Memory B cell (primary cell): ENCODE measurements at regions not wholly inside any gene's neighbourhood (a gene's known extent, or its start where the extent isn't known, plus 50 kb on each side); places are given as distances from the start of the nearest gene placed in this dataset.

Source experiments
- ATAC-seq: fragments of 150-1000 bp; cut with Tn5 transposase; 2 replicates; pipeline ENCODE4 v1.10.0; 2021; ENCODE audit warnings: low read depth, mild to moderate bottlenecking, moderate library complexity
- DNase-seq, 2 donors: peaks; one replicate each; pipeline ENCODE4 v3.0.0; 2022; ENCODE audit warnings: low spot score in 2 of 2
- H3K27ac Mint-ChIP-seq: one replicate; pipeline ENCODE4 v1.8.0; 2022; ENCODE audit warnings: mild to moderate bottlenecking, moderate library complexity, mixed read lengths
- H3K27me3 Mint-ChIP-seq: one replicate; pipeline ENCODE4 v1.8.0; 2022; ENCODE audit warnings: mixed read lengths
- H3K36me3 Mint-ChIP-seq: one replicate; pipeline ENCODE4 v1.8.0; 2022; ENCODE audit warnings: mild to moderate bottlenecking, mixed read lengths
- H3K4me1 Mint-ChIP-seq: one replicate; pipeline ENCODE4 v1.8.0; 2022; ENCODE audit warnings: mixed read lengths
- H3K4me3 Mint-ChIP-seq: one replicate; pipeline ENCODE4 v1.8.0; 2022; ENCODE audit warnings: mild to moderate bottlenecking, moderate library complexity, mixed read lengths
- H3K9me3 Mint-ChIP-seq: one replicate; pipeline ENCODE4 v1.8.0; 2022; ENCODE audit warnings: mixed read lengths

GRCh38 chr3:31048143-31048542 is 153.7 kb upstream of the GADL1 start:
- DNase-seq = no peak
- Mint-ChIP-seq H3K4me1 (no peaks in the 10 kb centered on the region), H3K4me3 (no peak overlapping the region), H3K27ac (no peak overlapping the region), H3K9me3 (peaks cover 6% of the 10 kb centered on the region), H3K27me3 (peaks cover 4% of the 10 kb centered on the region), H3K36me3 (peaks cover 1% of the 10 kb centered on the region)
- ATAC-seq = no peak

GRCh38 chr3:31050296-31050695 is 155.8 kb upstream of the GADL1 start:
- Mint-ChIP-seq H3K27me3 (peaks cover 4% of the 10 kb centered on the region), H3K4me3 (no peak overlapping the region), H3K36me3 (no peaks in the 10 kb centered on the region), H3K27ac (no peak overlapping the region), H3K4me1 (no peaks in the 10 kb centered on the region), H3K9me3 (peaks cover 5% of the 10 kb centered on the region)
- DNase-seq = no peak
- ATAC-seq = no peak

- peaks cover 4% of the 10 kb centered on the region for H3K27me3 Mint-ChIP-seq
- no peak overlapping the region for H3K27ac Mint-ChIP-seq
- H3K9me3 Mint-ChIP-seq = peaks cover 7% of the 10 kb centered on the region
- no peaks in the 10 kb centered on the region for H3K36me3 Mint-ChIP-seq
- H3K4me3 Mint-ChIP-seq = no peak overlapping the region
- H3K4me1 Mint-ChIP-seq = no peaks in the 10 kb centered on the region
- ATAC-seq = no peak
- no peak for DNase-seq
These were observed 156.8 kb upstream of the GADL1 start for GRCh38 chr3:31051226-31051625.

GRCh38 chr3:31053299-31053698 is 158.8 kb upstream of the GADL1 start:
- Mint-ChIP-seq H3K36me3 (no peaks in the 10 kb centered on the region), H3K9me3 (peaks cover 7% of the 10 kb centered on the region), H3K27ac (no peak overlapping the region), H3K4me3 (no peak overlapping the region), H3K4me1 (no peaks in the 10 kb centered on the region), H3K27me3 (peaks cover 2% of the 10 kb centered on the region)
- DNase-seq = no peak
- ATAC-seq = no peak

GRCh38 chr3:31054032-31054431 is 159.6 kb upstream of the GADL1 start:
- H3K27ac Mint-ChIP-seq = no peak overlapping the region
- H3K4me1 Mint-ChIP-seq = no peaks in the 10 kb centered on the region
- no peak for DNase-seq
- ATAC-seq = no peak
- peaks cover 2% of the 10 kb centered on the region for H3K27me3 Mint-ChIP-seq
- H3K9me3 Mint-ChIP-seq = peaks cover 9% of the 10 kb centered on the region
- no peak overlapping the region for H3K4me3 Mint-ChIP-seq
- H3K36me3 Mint-ChIP-seq = no peaks in the 10 kb centered on the region

GRCh38 chr3:31055757-31056156 is 161.3 kb upstream of the GADL1 start:
- H3K27ac Mint-ChIP-seq = no peak overlapping the region
- ATAC-seq = no peak
- no peaks in the 10 kb centered on the region for H3K4me1 Mint-ChIP-seq
- peaks cover 2% of the 10 kb centered on the region for H3K27me3 Mint-ChIP-seq
- H3K4me3 Mint-ChIP-seq = no peak overlapping the region
- DNase-seq = no peak
- H3K36me3 Mint-ChIP-seq = peaks cover 2% of the 10 kb centered on the region
- peaks cover 12% of the 10 kb centered on the region for H3K9me3 Mint-ChIP-seq

GRCh38 chr3:31057891-31058290 is 163.4 kb upstream of the GADL1 start:
- no peak for ATAC-seq

DNA sequence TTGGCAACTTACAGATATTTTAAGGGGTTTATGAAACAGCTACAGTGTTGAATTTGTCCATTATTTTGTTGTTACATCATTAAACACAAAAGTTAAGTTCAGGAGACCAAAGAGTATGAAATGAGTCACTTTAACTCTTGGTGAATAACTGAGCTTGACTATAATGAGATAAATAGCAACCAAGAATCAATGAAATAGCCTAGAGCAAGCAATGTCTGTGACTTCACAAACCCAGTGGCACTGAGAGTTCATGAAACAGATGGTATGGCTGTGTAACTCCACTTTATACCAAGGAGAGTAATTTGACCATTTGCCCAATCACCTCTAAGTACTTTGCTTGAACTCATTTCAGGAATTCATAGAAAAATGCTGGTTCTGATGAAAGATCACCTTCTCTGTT is 169.6 kb upstream of the GADL1 start:
- no peak for DNase-seq
- Mint-ChIP-seq H3K4me1 (no peaks in the 10 kb centered on the region), H3K9me3 (peaks cover 3% of the 10 kb centered on the region), H3K27me3 (peaks cover 7% of the 10 kb centered on the region), H3K4me3 (no peak overlapping the region), H3K27ac (no peak overlapping the region), H3K36me3 (peaks cover 2% of the 10 kb centered on the region)
- no peak for ATAC-seq

More at GRCh38 chr3:31057891-31058290, 163.4 kb upstream of the GADL1 start:
- H3K4me1 Mint-ChIP-seq = no peaks in the 10 kb centered on the region
- peaks cover 2% of the 10 kb centered on the region for H3K36me3 Mint-ChIP-seq
- peaks cover 2% of the 10 kb centered on the region for H3K27me3 Mint-ChIP-seq
- no peak overlapping the region for H3K4me3 Mint-ChIP-seq
- no peak overlapping the region for H3K27ac Mint-ChIP-seq
- no peak for DNase-seq
- peaks cover 8% of the 10 kb centered on the region for H3K9me3 Mint-ChIP-seq

GRCh38 chr3:31065765-31066164 is 171.3 kb upstream of the GADL1 start:
- Mint-ChIP-seq H3K27me3 (peaks cover 9% of the 10 kb centered on the region), H3K36me3 (no peaks in the 10 kb centered on the region), H3K4me3 (no peak overlapping the region), H3K27ac (no peak overlapping the region), H3K4me1 (no peaks in the 10 kb centered on the region), H3K9me3 (no peaks in the 10 kb centered on the region)
- DNase-seq = no peak
- ATAC-seq = no peak

GRCh38 chr3:31067004-31067403 is 172.5 kb upstream of the GADL1 start:
- Mint-ChIP-seq H3K27me3 (peaks cover 9% of the 10 kb centered on the region), H3K27ac (no peak overlapping the region), H3K36me3 (no peaks in the 10 kb centered on the region), H3K4me1 (no peaks in the 10 kb centered on the region), H3K9me3 (peaks cover 3% of the 10 kb centered on the region), H3K4me3 (no peak overlapping the region)
- no peak for ATAC-seq
- DNase-seq = no peak

DNA sequence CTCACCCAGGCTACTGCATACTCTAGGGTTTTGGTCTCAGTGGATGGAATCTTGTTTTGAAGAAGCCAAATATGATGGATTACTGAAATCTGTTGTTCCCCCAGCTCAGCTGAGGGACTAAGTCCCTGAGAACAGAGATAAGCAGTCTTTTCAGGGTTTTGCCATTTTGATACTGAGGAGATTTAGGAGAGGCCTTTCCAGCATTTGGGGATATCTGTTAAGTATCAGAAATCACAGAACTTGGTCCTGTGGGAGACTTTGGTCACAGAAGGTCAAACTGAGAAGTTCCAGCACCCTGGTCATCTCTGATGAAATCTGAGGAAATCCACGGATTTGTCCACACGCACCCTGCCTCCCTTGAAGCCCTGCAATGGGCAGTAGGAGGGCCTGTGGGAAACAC is 181.0 kb upstream of the GADL1 start:
- Mint-ChIP-seq H3K27ac (no peak overlapping the region), H3K4me1 (no peaks in the 10 kb centered on the region), H3K36me3 (peaks cover 3% of the 10 kb centered on the region), H3K9me3 (peaks cover 6% of the 10 kb centered on the region), H3K27me3 (peaks cover 11% of the 10 kb centered on the region), H3K4me3 (no peak overlapping the region)
- ATAC-seq (no peak), DNase-seq (no peak)

- ATAC-seq (no peak), DNase-seq (no peak)
- Mint-ChIP-seq H3K4me1 (no peaks in the 10 kb centered on the region), H3K27me3 (peaks cover 9% of the 10 kb centered on the region), H3K9me3 (peaks cover 6% of the 10 kb centered on the region), H3K36me3 (peaks cover 3% of the 10 kb centered on the region), H3K4me3 (no peak overlapping the region), H3K27ac (no peak overlapping the region)
These were observed 181.4 kb upstream of the GADL1 start for GRCh38 chr3:31075876-31076275.

DNA sequence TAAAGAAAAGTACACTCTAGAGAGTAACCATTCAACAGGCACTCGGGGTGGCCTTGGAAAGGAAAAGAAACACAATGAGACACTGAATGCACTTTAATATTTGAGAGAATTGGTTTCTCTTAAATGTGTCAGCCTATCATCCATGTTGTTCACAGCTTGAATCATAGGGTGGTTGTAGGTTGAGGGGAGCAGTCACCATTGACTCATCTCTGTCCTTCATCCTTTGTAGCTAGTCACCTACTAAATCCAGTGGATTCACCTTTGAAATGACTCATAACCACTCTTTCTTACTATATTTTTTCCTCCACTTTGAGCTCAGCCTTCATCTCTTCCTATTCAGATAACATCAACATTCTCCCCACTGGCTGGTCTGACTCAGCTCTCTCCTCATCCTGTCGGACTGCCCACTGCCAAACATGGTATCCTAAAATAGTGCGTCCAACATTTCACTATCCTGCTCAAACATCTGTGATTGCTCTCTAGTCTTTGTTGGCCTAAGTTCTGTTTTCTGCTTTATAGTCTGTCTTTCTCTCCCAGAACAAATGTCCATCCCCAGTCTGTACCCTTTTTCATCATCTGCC is 182.7 kb upstream of the GADL1 start:
- DNase-seq = no peak
- Mint-ChIP-seq H3K27ac (no peak overlapping the region), H3K4me3 (no peak overlapping the region), H3K36me3 (peaks cover 3% of the 10 kb centered on the region), H3K9me3 (peaks cover 3% of the 10 kb centered on the region), H3K4me1 (no peaks in the 10 kb centered on the region), H3K27me3 (peaks cover 7% of the 10 kb centered on the region)
- ATAC-seq = no peak

- DNase-seq = no peak
- H3K27ac Mint-ChIP-seq = no peak overlapping the region
- H3K4me3 Mint-ChIP-seq = no peak overlapping the region
These were observed 183.4 kb upstream of the GADL1 start for GRCh38 chr3:31077826-31078225.

GRCh38 chr3:31079689-31080088 is 185.2 kb upstream of the GADL1 start:
- DNase-seq = no peak
- H3K36me3 Mint-ChIP-seq = no peaks in the 10 kb centered on the region
- no peak overlapping the region for H3K4me3 Mint-ChIP-seq
- no peaks in the 10 kb centered on the region for H3K4me1 Mint-ChIP-seq
- no peak for ATAC-seq
- no peak overlapping the region for H3K27ac Mint-ChIP-seq
- H3K27me3 Mint-ChIP-seq = peaks cover 4% of the 10 kb centered on the region
- no peaks in the 10 kb centered on the region for H3K9me3 Mint-ChIP-seq

More at GRCh38 chr3:31077826-31078225, 183.4 kb upstream of the GADL1 start:
- H3K36me3 Mint-ChIP-seq = peaks cover 3% of the 10 kb centered on the region
- H3K4me1 Mint-ChIP-seq = no peaks in the 10 kb centered on the region
- peaks cover 7% of the 10 kb centered on the region for H3K27me3 Mint-ChIP-seq
- no peak for ATAC-seq
- no peaks in the 10 kb centered on the region for H3K9me3 Mint-ChIP-seq
